ENCODE measurements at regions not wholly inside any gene's neighbourhood (a gene's known extent, or its start where the extent isn't known, plus 50 kb on each side); places are given as distances from the start of the nearest gene placed in this dataset.

DNA sequence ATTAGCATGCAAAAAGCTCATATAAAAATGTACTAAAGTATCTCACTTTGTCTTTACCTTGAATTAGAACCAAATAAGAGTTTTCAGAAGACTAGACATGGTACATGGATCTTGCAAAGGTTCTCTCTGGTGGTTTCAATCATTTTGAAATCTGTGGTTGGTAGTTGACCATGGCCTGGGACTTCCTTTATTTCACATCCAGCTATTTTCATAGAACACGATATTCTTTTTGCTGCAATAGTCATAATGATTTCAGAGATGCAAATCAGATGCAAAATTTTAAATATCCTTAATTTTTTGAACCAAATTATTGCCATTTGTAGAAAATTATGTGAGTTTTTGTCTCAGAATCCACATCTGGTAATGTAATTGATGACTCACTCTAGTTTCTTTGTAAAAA is 375.1 kb upstream of the ZP4 start:
- no peak overlapping the region for H3K9ac ChIP-seq (ENCODE audit: low read depth in 2 of 2, low read length in 2 of 2)
- no peaks in the 10 kb centered on the region for H3K27me3 ChIP-seq
- no peaks in the 10 kb centered on the region for H3K36me3 ChIP-seq
- H3K4me3 ChIP-seq, result no peak overlapping the region
- TF ChIP-seq, protein P1, sequence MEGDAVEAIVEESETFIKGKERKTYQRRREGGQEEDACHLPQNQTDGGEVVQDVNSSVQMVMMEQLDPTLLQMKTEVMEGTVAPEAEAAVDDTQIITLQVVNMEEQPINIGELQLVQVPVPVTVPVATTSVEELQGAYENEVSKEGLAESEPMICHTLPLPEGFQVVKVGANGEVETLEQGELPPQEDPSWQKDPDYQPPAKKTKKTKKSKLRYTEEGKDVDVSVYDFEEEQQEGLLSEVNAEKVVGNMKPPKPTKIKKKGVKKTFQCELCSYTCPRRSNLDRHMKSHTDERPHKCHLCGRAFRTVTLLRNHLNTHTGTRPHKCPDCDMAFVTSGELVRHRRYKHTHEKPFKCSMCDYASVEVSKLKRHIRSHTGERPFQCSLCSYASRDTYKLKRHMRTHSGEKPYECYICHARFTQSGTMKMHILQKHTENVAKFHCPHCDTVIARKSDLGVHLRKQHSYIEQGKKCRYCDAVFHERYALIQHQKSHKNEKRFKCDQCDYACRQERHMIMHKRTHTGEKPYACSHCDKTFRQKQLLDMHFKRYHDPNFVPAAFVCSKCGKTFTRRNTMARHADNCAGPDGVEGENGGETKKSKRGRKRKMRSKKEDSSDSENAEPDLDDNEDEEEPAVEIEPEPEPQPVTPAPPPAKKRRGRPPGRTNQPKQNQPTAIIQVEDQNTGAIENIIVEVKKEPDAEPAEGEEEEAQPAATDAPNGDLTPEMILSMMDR (IDR thresholded peaks at IDR 0.05), result no peak
- H3K4me1 ChIP-seq, result no peaks in the 10 kb centered on the region
- H3K27ac ChIP-seq, result no peak overlapping the region
- no peaks in the 10 kb centered on the region for H3K9me3 ChIP-seq
- no peak for DNase-seq
- intact Hi-C loops (cut with DNase I), result no loop called here

DNA sequence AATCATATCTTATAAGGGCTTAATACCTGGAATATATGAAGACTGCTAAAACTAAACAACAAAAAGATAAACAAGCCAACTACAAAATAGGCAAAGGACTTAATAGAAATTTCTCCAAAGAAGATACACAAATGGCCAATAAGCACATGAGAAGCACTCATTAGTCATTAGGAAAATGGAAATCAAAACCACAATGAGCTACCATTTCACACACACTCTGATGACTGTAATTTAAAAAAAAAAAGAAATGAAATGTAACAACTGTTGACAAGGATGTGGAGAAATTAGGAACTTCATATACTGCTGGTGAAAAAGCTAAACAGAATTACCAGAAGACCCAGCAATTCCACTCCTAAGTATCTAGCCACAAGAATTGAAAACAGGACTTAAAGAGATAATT is 374.2 kb upstream of the ZP4 start:
- H3K9ac ChIP-seq (ENCODE audit: low read depth in 2 of 2, low read length in 2 of 2), result no peak overlapping the region
- no peaks in the 10 kb centered on the region for H3K4me1 ChIP-seq
- no peaks in the 10 kb centered on the region for H3K9me3 ChIP-seq
- H3K4me3 ChIP-seq, result no peak overlapping the region
- H3K36me3 ChIP-seq, result no peaks in the 10 kb centered on the region
- TF ChIP-seq, protein P1 (IDR thresholded peaks at IDR 0.05), result no peak
- no peaks in the 10 kb centered on the region for H3K27me3 ChIP-seq
- H3K27ac ChIP-seq, result no peak overlapping the region
- intact Hi-C loops (cut with DNase I), result no loop called here
- DNase-seq, result no peak

DNA sequence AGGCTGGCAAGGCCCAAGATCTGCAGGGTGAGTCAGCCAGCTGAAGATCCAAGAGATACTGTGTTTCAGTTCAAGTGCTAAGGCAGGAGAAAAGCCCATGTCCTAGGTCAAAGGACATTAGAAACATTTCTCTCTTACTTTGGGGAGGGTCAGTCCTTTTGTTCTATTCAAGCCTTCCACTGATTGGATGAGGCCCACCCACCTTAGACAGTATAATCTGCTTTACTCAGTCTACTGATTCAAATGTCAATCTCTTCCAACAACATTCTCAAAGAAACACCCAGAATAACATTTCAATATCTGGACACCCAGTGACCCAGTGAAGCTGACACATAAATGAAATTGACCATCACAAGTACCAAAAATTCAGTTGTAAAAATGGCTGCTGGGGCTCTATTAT is 367.8 kb upstream of the ZP4 start:
- TF ChIP-seq, protein P1 (IDR thresholded peaks at IDR 0.05), result no peak
- no peaks in the 10 kb centered on the region for H3K27me3 ChIP-seq
- no peak for DNase-seq

DNA sequence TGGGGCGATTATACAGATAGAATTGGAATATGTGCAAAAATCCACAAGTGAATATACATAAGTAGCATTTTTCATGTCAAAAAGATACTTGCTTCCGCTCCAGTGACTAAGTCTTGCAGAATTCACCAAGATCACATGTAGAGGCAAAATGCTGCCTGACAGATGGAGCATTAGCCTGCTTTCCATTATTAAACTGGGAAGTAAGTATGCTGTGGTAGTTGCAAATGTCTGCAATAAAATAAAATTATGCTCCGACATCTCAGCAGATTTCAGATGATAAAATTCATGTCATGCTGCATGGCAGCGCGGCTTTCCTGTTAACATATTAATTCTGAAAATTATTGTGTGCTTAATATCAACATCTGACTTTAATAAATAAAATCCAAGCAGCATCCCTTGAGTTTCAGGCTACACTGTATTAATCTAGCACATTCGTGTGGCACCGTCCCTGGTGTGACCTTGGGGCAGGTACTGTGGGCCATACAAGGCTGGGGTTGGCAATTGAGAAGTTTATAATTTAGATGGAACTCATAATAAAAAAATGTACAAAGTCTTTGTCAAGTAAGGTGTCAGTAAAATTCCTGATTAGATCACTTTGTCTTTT is 366.4 kb upstream of the ZP4 start:
- no peaks in the 10 kb centered on the region for H3K4me1 ChIP-seq
- DNase-seq, result no peak
- TF ChIP-seq, protein P1 (IDR thresholded peaks at IDR 0.05), result no peak
- H3K27ac ChIP-seq, result no peak overlapping the region
- no peaks in the 10 kb centered on the region for H3K9me3 ChIP-seq
- intact Hi-C loops (cut with DNase I), result loop anchor here (10.0 kb wide), 2 partner anchors 698 to 1718 kb away; no protein-coding TSS in a partner anchor
- H3K9ac ChIP-seq (ENCODE audit: low read depth in 2 of 2, low read length in 2 of 2), result no peak overlapping the region
- no peaks in the 10 kb centered on the region for H3K27me3 ChIP-seq
- no peaks in the 10 kb centered on the region for H3K36me3 ChIP-seq
- no peak overlapping the region for H3K4me3 ChIP-seq

More for the DNA sequence above, 367.8 kb upstream of the ZP4 start:
- Histone ChIP-seq H3K36me3 (no peaks in the 10 kb centered on the region), H3K9ac (ENCODE audit: low read depth in 2 of 2, low read length in 2 of 2) (no peak overlapping the region), H3K4me3 (no peak overlapping the region), H3K27ac (no peak overlapping the region), H3K4me1 (no peaks in the 10 kb centered on the region), H3K9me3 (no peaks in the 10 kb centered on the region)
- intact Hi-C loops (cut with DNase I), result loop anchor here (10.0 kb wide), 2 partner anchors 696 to 1716 kb away; no protein-coding TSS in a partner anchor

DNA sequence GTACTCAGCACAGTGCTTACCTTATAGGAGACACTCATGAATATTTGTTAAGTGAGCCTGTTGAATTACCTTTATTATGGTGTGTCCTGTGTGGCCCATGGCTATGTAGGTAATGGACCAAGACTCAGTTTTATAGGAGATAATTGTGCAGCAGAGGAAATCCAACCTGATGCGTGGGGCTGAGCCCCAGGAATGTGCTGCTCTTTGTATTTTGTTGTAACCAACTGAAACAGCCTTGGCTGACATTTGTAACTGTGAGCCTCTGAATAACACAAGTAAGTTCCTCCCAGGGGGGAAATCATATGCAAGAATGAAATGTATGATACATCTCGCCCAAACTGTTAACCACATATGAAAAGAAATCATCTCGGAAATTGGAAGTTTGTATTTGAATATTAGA is 364.2 kb upstream of the ZP4 start:
- intact Hi-C loops (cut with DNase I), result loop anchor here (10.0 kb wide), 2 partner anchors 700 to 1720 kb away; no protein-coding TSS in a partner anchor
- TF ChIP-seq, protein P1 (IDR thresholded peaks at IDR 0.05), result no peak
- H3K36me3 ChIP-seq, result no peaks in the 10 kb centered on the region

More for the DNA sequence above, 364.2 kb upstream of the ZP4 start:
- Histone ChIP-seq H3K27me3 (no peaks in the 10 kb centered on the region), H3K9me3 (no peaks in the 10 kb centered on the region), H3K4me3 (no peak overlapping the region), H3K4me1 (no peaks in the 10 kb centered on the region), H3K9ac (ENCODE audit: low read depth in 2 of 2, low read length in 2 of 2) (no peak overlapping the region), H3K27ac (no peak overlapping the region)
- no peak for DNase-seq

Data from colonic mucosa (tissue), 4 donors.